SK-N-SH treated with all-trans-retinoic acid at 6 μM for 48 hours (cell line): ENCODE measurements at regions not wholly inside any gene's neighbourhood (a gene's known extent, or its start where the extent isn't known, plus 50 kb on each side); places are given as distances from the start of the nearest gene placed in this dataset.

Experiments
- ATAC-seq: fragments of 200-7000 bp; cut with Tn5 transposase; 3 replicates; pipeline ENCODE4 v1.9.1; 2020; ENCODE audit warnings: mild to moderate bottlenecking, moderate library complexity
- BACH2 ChIP-seq: fragments of 250-450 bp; sonication (Bioruptor Pico); IDR thresholded peaks from 2 replicates; pipeline ENCODE4 v1.9.0; 2021; ENCODE audit warnings: mild to moderate bottlenecking, borderline replicate concordance
- CSDC2 ChIP-seq: fragments of 250-450 bp; sonication (Bioruptor Pico); IDR thresholded peaks from 2 replicates; pipeline ENCODE4 v1.5.0; 2020; ENCODE audit warnings: mild to moderate bottlenecking, moderate library complexity
- GLIS3 ChIP-seq: fragments of 250-450 bp; sonication (Bioruptor Pico); IDR thresholded peaks from 2 replicates; pipeline ENCODE4 v1.5.0; 2020; ENCODE audit warnings: mild to moderate bottlenecking, moderate library complexity
- PATZ1 ChIP-seq: fragments of 250-450 bp; sonication (Bioruptor Pico); IDR thresholded peaks from 2 replicates; pipeline ENCODE4 v1.8.0; 2020; ENCODE audit warnings: mild to moderate bottlenecking, moderate library complexity, borderline replicate concordance
- POU6F1 ChIP-seq: fragments of 250-450 bp; sonication (Bioruptor Pico); IDR thresholded peaks from 2 replicates; pipeline ENCODE4 v1.8.0; 2021; ENCODE audit warnings: low read depth, mild to moderate bottlenecking, moderate library complexity, borderline replicate concordance
- PPARA ChIP-seq: fragments of 250-450 bp; sonication (Bioruptor Pico); IDR thresholded peaks from 2 replicates; pipeline ENCODE4 v1.5.0; 2020; ENCODE audit warnings: mild to moderate bottlenecking, borderline replicate concordance
- RARB ChIP-seq: fragments of 250-450 bp; sonication (Bioruptor Pico); IDR thresholded peaks from 2 replicates; pipeline ENCODE4 v1.8.0; 2021; ENCODE audit warnings: mild to moderate bottlenecking, moderate library complexity
- SNAI2 ChIP-seq: fragments of 250-450 bp; sonication (Bioruptor Pico); IDR thresholded peaks from 2 replicates; pipeline ENCODE4 v1.5.0; 2020; ENCODE audit warnings: mild to moderate bottlenecking, moderate library complexity
- TCF4 ChIP-seq: fragments of 250-450 bp; sonication (Bioruptor Pico); IDR thresholded peaks from 2 replicates; pipeline ENCODE4 v1.8.0; 2021; ENCODE audit warnings: mild to moderate bottlenecking, moderate library complexity, borderline replicate concordance
- TSHZ2 ChIP-seq: fragments of 250-450 bp; sonication (Bioruptor Pico); IDR thresholded peaks from 2 replicates; pipeline ENCODE4 v1.5.0; 2020; ENCODE audit warnings: mild to moderate bottlenecking, moderate library complexity
- ZNF565 ChIP-seq: fragments of 450-650 bp; formaldehyde crosslinking; conservative IDR thresholded peaks from 2 replicates; pipeline ENCODE4 v1.5.0; 2020; ENCODE audit warnings: low read depth, mild to moderate bottlenecking, moderate library complexity
- ZNF70 ChIP-seq: fragments of 450-650 bp; formaldehyde crosslinking; IDR thresholded peaks from 2 replicates; pipeline ENCODE4 v1.5.0; 2020; ENCODE audit warnings: mild to moderate bottlenecking, moderate library complexity
- ZNF8 ChIP-seq: fragments of 450-650 bp; formaldehyde crosslinking; IDR thresholded peaks from 2 replicates; pipeline ENCODE4 v1.5.0; 2020; ENCODE audit warnings: mild to moderate bottlenecking, moderate library complexity
- TF ChIP-seq, protein P1 (sequence below): fragments of 250-450 bp; sonication (Bioruptor Pico); IDR thresholded peaks from 2 replicates; pipeline ENCODE4 v1.5.1; 2020; ENCODE audit warnings: low read depth, mild to moderate bottlenecking, moderate library complexity
- TF ChIP-seq, protein P2 (sequence below): fragments of 250-450 bp; sonication (Bioruptor Pico); IDR thresholded peaks from 2 replicates; pipeline ENCODE4 v1.5.1; 2021; ENCODE audit warnings: mild to moderate bottlenecking, moderate library complexity

GRCh38 chrX:139058831-139059495 is 347.4 kb upstream of the FGF13 start:
- ATAC-seq, result no peak
- no peak for TF ChIP-seq RARB (CRISPR knock-in tag)
- TF ChIP-seq BACH2, result no peak
- no peak for TF ChIP-seq TCF4 (CRISPR knock-in tag)
- TF ChIP-seq TSHZ2 (CRISPR knock-in tag), result no peak
- TF ChIP-seq, protein P1, sequence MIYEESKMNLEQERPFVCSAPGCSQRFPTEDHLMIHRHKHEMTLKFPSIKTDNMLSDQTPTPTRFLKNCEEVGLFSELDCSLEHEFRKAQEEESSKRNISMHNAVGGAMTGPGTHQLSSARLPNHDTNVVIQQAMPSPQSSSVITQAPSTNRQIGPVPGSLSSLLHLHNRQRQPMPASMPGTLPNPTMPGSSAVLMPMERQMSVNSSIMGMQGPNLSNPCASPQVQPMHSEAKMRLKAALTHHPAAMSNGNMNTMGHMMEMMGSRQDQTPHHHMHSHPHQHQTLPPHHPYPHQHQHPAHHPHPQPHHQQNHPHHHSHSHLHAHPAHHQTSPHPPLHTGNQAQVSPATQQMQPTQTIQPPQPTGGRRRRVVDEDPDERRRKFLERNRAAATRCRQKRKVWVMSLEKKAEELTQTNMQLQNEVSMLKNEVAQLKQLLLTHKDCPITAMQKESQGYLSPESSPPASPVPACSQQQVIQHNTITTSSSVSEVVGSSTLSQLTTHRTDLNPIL, result no peak
- TF ChIP-seq POU6F1 (CRISPR knock-in tag), result no peak
- no peak for TF ChIP-seq GLIS3 (CRISPR knock-in tag)

DNA sequence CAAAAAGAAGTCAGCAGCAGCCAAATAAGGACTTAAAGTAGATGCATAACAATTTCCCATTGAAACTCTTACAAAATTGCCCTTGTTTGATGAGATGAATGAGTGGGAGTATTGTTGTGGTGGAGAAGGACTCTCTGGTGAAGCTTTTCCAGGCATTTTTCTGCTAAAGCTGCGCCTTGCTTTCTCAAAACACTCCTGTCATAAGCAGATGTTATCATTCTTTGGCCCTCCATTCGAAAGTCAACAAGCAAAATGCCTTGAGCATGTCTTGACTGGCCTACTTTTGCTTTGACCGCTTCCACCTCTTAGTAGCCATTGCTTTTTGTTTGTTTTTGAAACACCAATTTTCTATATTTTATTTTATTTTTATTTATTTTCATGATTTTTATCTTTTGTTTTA is 340.9 kb upstream of the FGF13 start:
- TF ChIP-seq SNAI2 (CRISPR knock-in tag) (no peak), TCF4 (CRISPR knock-in tag) (no peak), POU6F1 (CRISPR knock-in tag) (no peak), ZNF70 (no peak)
- no peak for ATAC-seq

DNA sequence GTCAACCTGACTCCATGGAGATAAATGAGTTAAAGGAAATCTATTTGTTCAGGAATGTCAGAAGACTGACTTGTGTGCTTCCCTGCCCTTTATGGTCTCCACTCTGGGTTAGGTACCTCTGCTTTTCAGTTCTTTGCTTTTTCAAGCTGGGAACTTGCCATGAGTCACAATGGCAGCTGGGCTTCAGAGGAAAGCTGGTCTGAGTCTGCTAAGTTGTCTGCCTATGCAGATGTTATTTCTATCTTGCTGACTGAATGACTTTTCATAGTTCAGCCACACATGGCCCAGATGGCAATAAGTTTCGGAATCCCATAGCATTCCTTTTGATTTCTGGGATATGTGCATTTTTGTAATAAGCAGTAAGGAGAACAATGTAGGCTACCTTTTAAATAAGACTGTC is 337.9 kb upstream of the FGF13 start:
- no peak for ATAC-seq
- no peak for TF ChIP-seq SNAI2 (CRISPR knock-in tag)

- TF ChIP-seq PPARA (CRISPR knock-in tag) (no peak), GLIS3 (CRISPR knock-in tag) (no peak), ZNF565 (no peak), RARB (CRISPR knock-in tag) (no peak), CSDC2 (CRISPR knock-in tag) (no peak), ZNF70 (no peak), ZNF8 (CRISPR knock-in tag) (no peak), PATZ1 (no peak), POU6F1 (CRISPR knock-in tag) (no peak)
- TF ChIP-seq, protein P2, sequence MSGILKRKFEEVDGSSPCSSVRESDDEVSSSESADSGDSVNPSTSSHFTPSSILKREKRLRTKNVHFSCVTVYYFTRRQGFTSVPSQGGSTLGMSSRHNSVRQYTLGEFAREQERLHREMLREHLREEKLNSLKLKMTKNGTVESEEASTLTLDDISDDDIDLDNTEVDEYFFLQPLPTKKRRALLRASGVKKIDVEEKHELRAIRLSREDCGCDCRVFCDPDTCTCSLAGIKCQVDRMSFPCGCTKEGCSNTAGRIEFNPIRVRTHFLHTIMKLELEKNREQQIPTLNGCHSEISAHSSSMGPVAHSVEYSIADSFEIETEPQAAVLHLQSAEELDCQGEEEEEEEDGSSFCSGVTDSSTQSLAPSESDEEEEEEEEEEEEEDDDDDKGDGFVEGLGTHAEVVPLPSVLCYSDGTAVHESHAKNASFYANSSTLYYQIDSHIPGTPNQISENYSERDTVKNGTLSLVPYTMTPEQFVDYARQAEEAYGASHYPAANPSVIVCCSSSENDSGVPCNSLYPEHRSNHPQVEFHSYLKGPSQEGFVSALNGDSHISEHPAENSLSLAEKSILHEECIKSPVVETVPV (CRISPR knock-in tag), result no peak
- no peak for ATAC-seq
These were observed 333.2 kb upstream of the FGF13 start for GRCh38 chrX:139044680-139045079.
